ENCODE measurements at regions not wholly inside any gene's neighbourhood (a gene's known extent, or its start where the extent isn't known, plus 50 kb on each side); places are given as distances from the start of the nearest gene placed in this dataset.

GRCh38 chr2:83808878-83809277, 650.2 kb downstream of the SUCLG1 start:
- TF ChIP-seq CTCF (IDR thresholded peaks at IDR 0.05) (no peak), POLR2A (IDR thresholded peaks at IDR 0.05) (no peak)

Data from breast epithelium (tissue), 3 donors.